ENCODE measurements at regions not wholly inside any gene's neighbourhood (a gene's known extent, or its start where the extent isn't known, plus 50 kb on each side); places are given as distances from the start of the nearest gene placed in this dataset.

GRCh38 chrX:137387646-137388045 is 178.3 kb upstream of the ZIC3 start:
- no peaks in the 10 kb centered on the region for H3K27me3 ChIP-seq (replicated peaks; ENCODE audit: control insufficient read depth, insufficient read depth, low read length)

GRCh38 chrX:137366018-137366633 is 199.8 kb upstream of the ZIC3 start:
- no peak for TF ChIP-seq CTCF (IDR thresholded peaks at IDR 0.05; ENCODE audit: insufficient read depth, low read length, poor library complexity, severe bottlenecking)

More at GRCh38 chrX:137387646-137388045, 178.3 kb upstream of the ZIC3 start:
- H3K36me3 ChIP-seq (ENCODE audit: control insufficient read depth, insufficient read depth, low read length): no peaks in the 10 kb centered on the region
- no peak for TF ChIP-seq CTCF (IDR thresholded peaks at IDR 0.05; ENCODE audit: insufficient read depth, low read length, poor library complexity, severe bottlenecking)
- no peak for DNase-seq (ENCODE audit: extremely low read depth, insufficient read length)
- no peak overlapping the region for H3K4me3 ChIP-seq (replicated peaks; ENCODE audit: low read depth, low read length)

GRCh38 chrX:137363559-137363958 is 202.4 kb upstream of the ZIC3 start:
- Histone ChIP-seq H3K27me3 (replicated peaks; ENCODE audit: control insufficient read depth, insufficient read depth, low read length) (no peaks in the 10 kb centered on the region), H3K4me3 (replicated peaks; ENCODE audit: low read depth, low read length) (no peak overlapping the region), H3K36me3 (ENCODE audit: control insufficient read depth, insufficient read depth, low read length) (no peaks in the 10 kb centered on the region)
- no peak for TF ChIP-seq CTCF (IDR thresholded peaks at IDR 0.05; ENCODE audit: insufficient read depth, low read length, poor library complexity, severe bottlenecking)
- DNase-seq (ENCODE audit: extremely low read depth, insufficient read length): no peak

More at GRCh38 chrX:137366018-137366633, 199.8 kb upstream of the ZIC3 start:
- H3K36me3 ChIP-seq (ENCODE audit: control insufficient read depth, insufficient read depth, low read length): no peaks in the 10 kb centered on the region
- no peak for DNase-seq (ENCODE audit: extremely low read depth, insufficient read length)
- no peak overlapping the region for H3K4me3 ChIP-seq (replicated peaks; ENCODE audit: low read depth, low read length)
- no peaks in the 10 kb centered on the region; the same call in 1 of the 2 replicates for H3K27me3 ChIP-seq (replicated peaks; ENCODE audit: control insufficient read depth, insufficient read depth, low read length)

GRCh38 chrX:137362583-137362982 is 203.3 kb upstream of the ZIC3 start:
- no peaks in the 10 kb centered on the region for H3K27me3 ChIP-seq (replicated peaks; ENCODE audit: control insufficient read depth, insufficient read depth, low read length)
- no peak for DNase-seq (ENCODE audit: extremely low read depth, insufficient read length)
- no peak overlapping the region for H3K4me3 ChIP-seq (replicated peaks; ENCODE audit: low read depth, low read length)
- no peaks in the 10 kb centered on the region for H3K36me3 ChIP-seq (ENCODE audit: control insufficient read depth, insufficient read depth, low read length)
- no peak for TF ChIP-seq CTCF (IDR thresholded peaks at IDR 0.05; ENCODE audit: insufficient read depth, low read length, poor library complexity, severe bottlenecking)

GRCh38 chrX:137354851-137355250 is 211.1 kb upstream of the ZIC3 start:
- no peak for DNase-seq (ENCODE audit: extremely low read depth, insufficient read length)

More at GRCh38 chrX:137354851-137355250, 211.1 kb upstream of the ZIC3 start:
- Histone ChIP-seq H3K36me3 (ENCODE audit: control insufficient read depth, insufficient read depth, low read length) (no peaks in the 10 kb centered on the region), H3K4me3 (replicated peaks; ENCODE audit: low read depth, low read length) (no peak overlapping the region), H3K27me3 (replicated peaks; ENCODE audit: control insufficient read depth, insufficient read depth, low read length) (no peaks in the 10 kb centered on the region)
- no peak for TF ChIP-seq CTCF (IDR thresholded peaks at IDR 0.05; ENCODE audit: insufficient read depth, low read length, poor library complexity, severe bottlenecking)
